NCI-H748 (cell line): ENCODE measurements at regions not wholly inside any gene's neighbourhood (a gene's known extent, or its start where the extent isn't known, plus 50 kb on each side); places are given as distances from the start of the nearest gene placed in this dataset.
"Not testable (repeated sequence)": the region's sequence is repeated elsewhere in the genome, so short reads cannot be mapped to it uniquely, and the experiment has no call there.

ENCODE experiments used
- DNase-seq: peaks from one replicate; lab custom pipeline; 2025; ENCODE audit not compliant: unreplicated experiment; lab: John Stamatoyannopoulos, UW

- DNase-seq, result no peak
Measured at GRCh38 chr1:233722212-233722979, 108.5 kb downstream of the KCNK1 start.

- no peak for DNase-seq
Measured at GRCh38 chr1:233723387-233723786, 109.5 kb downstream of the KCNK1 start.

- DNase-seq, result not testable (repeated sequence)
Measured at GRCh38 chr1:233724131-233724631, 110.3 kb downstream of the KCNK1 start.

GRCh38 chr1:233725423-233725822 lies 111.5 kb downstream of the KCNK1 start:
- no peak for DNase-seq

GRCh38 chr1:233728721-233729120 lies 114.8 kb downstream of the KCNK1 start:
- no peak for DNase-seq

- DNase-seq, result no peak
Measured at GRCh38 chr1:233730380-233730779, 116.5 kb downstream of the KCNK1 start.

- no peak for DNase-seq
Measured at GRCh38 chr1:233730809-233731208, 116.9 kb downstream of the KCNK1 start.

- no peak for DNase-seq
Measured at GRCh38 chr1:233732206-233732605, 118.3 kb downstream of the KCNK1 start.

GRCh38 chr1:233734456-233734855 lies 120.5 kb downstream of the KCNK1 start:
- DNase-seq, result no peak

GRCh38 chr1:233735331-233735730 lies 121.4 kb downstream of the KCNK1 start:
- no peak for DNase-seq

- no peak for DNase-seq
Measured at GRCh38 chr1:233735847-233736246, 121.9 kb downstream of the KCNK1 start.

GRCh38 chr1:233737341-233737740 lies 123.4 kb downstream of the KCNK1 start:
- DNase-seq, result no peak

GRCh38 chr1:233738396-233738795 lies 124.5 kb downstream of the KCNK1 start:
- DNase-seq, result no peak

- no peak for DNase-seq
Measured at GRCh38 chr1:233738850-233739249, 124.9 kb downstream of the KCNK1 start.

GRCh38 chr1:233744779-233745513 lies 131.0 kb downstream of the KCNK1 start:
- no peak for DNase-seq

GRCh38 chr1:233750139-233750538 lies 136.2 kb downstream of the KCNK1 start:
- no peak for DNase-seq

- DNase-seq, result no peak
Measured at GRCh38 chr1:233759665-233760064, 144.8 kb upstream of the SLC35F3 start.

GRCh38 chr1:233764304-233764703 lies 140.2 kb upstream of the SLC35F3 start:
- DNase-seq, result not testable (repeated sequence)

GRCh38 chr1:233777566-233777965 lies 126.9 kb upstream of the SLC35F3 start:
- no peak for DNase-seq

- DNase-seq, result no peak
Measured at GRCh38 chr1:233780049-233780448, 124.4 kb upstream of the SLC35F3 start.

- no peak for DNase-seq
Measured at GRCh38 chr1:233782937-233783586, 121.4 kb upstream of the SLC35F3 start.

GRCh38 chr1:233787599-233787998 lies 116.9 kb upstream of the SLC35F3 start:
- no peak for DNase-seq
